ENCODE measurements at regions not wholly inside any gene's neighbourhood (a gene's known extent, or its start where the extent isn't known, plus 50 kb on each side); places are given as distances from the start of the nearest gene placed in this dataset.

GRCh38 chr9:81472701-81473100, 216.6 kb downstream of the TLE1 start:
- no peaks in the 10 kb centered on the region for H3K27me3 ChIP-seq (replicated peaks; ENCODE audit: insufficient read depth, low read length)
- H3K4me3 ChIP-seq (ENCODE audit: low read length) = no peak overlapping the region
- no peaks in the 10 kb centered on the region for H3K79me2 ChIP-seq (ENCODE audit: low read length)
- no peaks in the 10 kb centered on the region for H4K20me1 ChIP-seq (ENCODE audit: insufficient read depth, low read length)
- H3K36me3 ChIP-seq (replicated peaks; ENCODE audit: insufficient read depth, low read length) = no peaks in the 10 kb centered on the region
- no peak overlapping the region for H3K27ac ChIP-seq (ENCODE audit: low read length)
- no peaks in the 10 kb centered on the region for H3K4me1 ChIP-seq (ENCODE audit: low read length)
- H3K9me2 ChIP-seq (replicated peaks; ENCODE audit: insufficient read depth, low read length) = no peaks in the 10 kb centered on the region
- no peak overlapping the region for H3K9ac ChIP-seq (ENCODE audit: low read length)
- H3F3A ChIP-seq (ENCODE audit: insufficient read depth, low read length) = no peaks in the 10 kb centered on the region
- no peak overlapping the region for H3K4me2 ChIP-seq (ENCODE audit: low read depth, low read length)
- H2AFZ ChIP-seq (ENCODE audit: low read length) = no peak overlapping the region
- H3K9me3 ChIP-seq (replicated peaks; ENCODE audit: insufficient read depth, low read length) = no peaks in the 10 kb centered on the region
- no peak for DNase-seq
- TF ChIP-seq EZH2 (optimal IDR thresholded peaks at IDR 0.05; ENCODE audit: low read depth, low read length) (no peak), EZH2phosphoT487 (IDR thresholded peaks at IDR 0.05; ENCODE audit: low read length) (no peak), CTCF (IDR thresholded peaks at IDR 0.05; ENCODE audit: low read length) (no peak)

GRCh38 chr9:81470864-81471263, 218.5 kb downstream of the TLE1 start:
- no peaks in the 10 kb centered on the region for H3K27me3 ChIP-seq (replicated peaks; ENCODE audit: insufficient read depth, low read length)
- H3K4me2 ChIP-seq (ENCODE audit: low read depth, low read length) = no peak overlapping the region
- H3K27ac ChIP-seq (ENCODE audit: low read length) = no peak overlapping the region
- no peaks in the 10 kb centered on the region for H3K9me3 ChIP-seq (replicated peaks; ENCODE audit: insufficient read depth, low read length)
- no peaks in the 10 kb centered on the region for H3K4me1 ChIP-seq (ENCODE audit: low read length)
- no peak for DNase-seq
- no peaks in the 10 kb centered on the region for H3K79me2 ChIP-seq (ENCODE audit: low read length)
- no peaks in the 10 kb centered on the region for H3F3A ChIP-seq (ENCODE audit: insufficient read depth, low read length)
- H2AFZ ChIP-seq (ENCODE audit: low read length) = no peak overlapping the region
- no peaks in the 10 kb centered on the region for H4K20me1 ChIP-seq (ENCODE audit: insufficient read depth, low read length)
- H3K4me3 ChIP-seq (ENCODE audit: low read length) = no peak overlapping the region
- no peaks in the 10 kb centered on the region for H3K36me3 ChIP-seq (replicated peaks; ENCODE audit: insufficient read depth, low read length)
- H3K9me2 ChIP-seq (replicated peaks; ENCODE audit: insufficient read depth, low read length) = no peaks in the 10 kb centered on the region
- TF ChIP-seq CTCF (IDR thresholded peaks at IDR 0.05; ENCODE audit: low read length) = no peak
- TF ChIP-seq EZH2phosphoT487 (IDR thresholded peaks at IDR 0.05; ENCODE audit: low read length) = no peak
- no peak for TF ChIP-seq EZH2 (optimal IDR thresholded peaks at IDR 0.05; ENCODE audit: low read depth, low read length)
- H3K9ac ChIP-seq (ENCODE audit: low read length) = no peak overlapping the region

- Histone ChIP-seq H4K20me1 (ENCODE audit: insufficient read depth, low read length) (no peaks in the 10 kb centered on the region), H3K36me3 (replicated peaks; ENCODE audit: insufficient read depth, low read length) (no peaks in the 10 kb centered on the region), H3K4me3 (ENCODE audit: low read length) (no peak overlapping the region), H3K9ac (ENCODE audit: low read length) (no peak overlapping the region), H3F3A (ENCODE audit: insufficient read depth, low read length) (no peaks in the 10 kb centered on the region), H3K79me2 (ENCODE audit: low read length) (no peaks in the 10 kb centered on the region), H3K27ac (ENCODE audit: low read length) (no peak overlapping the region), H3K9me3 (replicated peaks; ENCODE audit: insufficient read depth, low read length) (no peaks in the 10 kb centered on the region), H3K27me3 (replicated peaks; ENCODE audit: insufficient read depth, low read length) (no peaks in the 10 kb centered on the region), H3K9me2 (replicated peaks; ENCODE audit: insufficient read depth, low read length) (no peaks in the 10 kb centered on the region), H3K4me2 (ENCODE audit: low read depth, low read length) (no peak overlapping the region), H2AFZ (ENCODE audit: low read length) (no peak overlapping the region), H3K4me1 (ENCODE audit: low read length) (no peaks in the 10 kb centered on the region)
- TF ChIP-seq EZH2 (optimal IDR thresholded peaks at IDR 0.05; ENCODE audit: low read depth, low read length) (no peak), CTCF (IDR thresholded peaks at IDR 0.05; ENCODE audit: low read length) (no peak), EZH2phosphoT487 (IDR thresholded peaks at IDR 0.05; ENCODE audit: low read length) (no peak)
- DNase-seq = no peak
Measured at GRCh38 chr9:81468084-81468595, 221.2 kb downstream of the TLE1 start.
